HL-60/S4 (cell line): ENCODE measurements at regions not wholly inside any gene's neighbourhood (a gene's known extent, or its start where the extent isn't known, plus 50 kb on each side); places are given as distances from the start of the nearest gene placed in this dataset.

Source experiments
- in situ Hi-C: fragments of 300-500 bp; cut with MboI; formaldehyde crosslinking; loops from 2 replicates; pipeline ENCODE4 v1.14.3; 2022; ENCODE audit warnings: low sequenced_read_pairs

DNA sequence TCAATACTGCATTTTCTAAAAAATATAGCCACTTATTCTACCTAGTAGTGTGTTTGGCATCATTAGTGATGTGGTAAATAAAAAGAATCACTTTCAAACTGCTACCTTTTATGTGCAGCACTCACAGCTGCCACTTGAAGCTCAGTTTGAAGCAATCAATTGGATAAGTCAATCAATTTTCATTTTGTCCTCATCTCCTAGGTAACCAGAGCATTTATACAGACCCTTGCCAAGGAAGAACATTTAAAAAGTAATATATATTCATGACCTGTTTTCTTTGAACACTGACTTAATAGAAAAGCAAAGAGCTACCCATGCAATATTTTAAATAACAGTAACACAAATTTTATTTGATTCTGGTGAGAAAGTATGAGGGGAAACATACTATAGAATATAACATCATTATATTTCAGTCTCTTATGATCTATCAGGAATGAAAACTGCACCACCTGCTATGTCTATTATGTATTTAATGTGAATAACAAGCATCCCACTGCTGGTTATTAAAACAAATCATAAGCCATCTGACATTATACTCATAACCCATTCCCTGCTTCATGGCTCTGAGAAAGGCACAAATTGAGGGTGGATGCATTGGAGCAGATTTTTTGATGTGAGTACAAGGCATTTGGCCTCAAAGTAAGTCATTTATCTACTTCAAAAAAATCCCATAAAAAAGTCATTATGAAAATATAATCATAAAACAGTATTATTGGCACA is 168.4 kb upstream of the C21orf91 start:
- in situ Hi-C loops = no loop called here

GRCh38 chr21:17981060-17981740 is 162.0 kb upstream of the C21orf91 start:
- in situ Hi-C loops = no loop called here

DNA sequence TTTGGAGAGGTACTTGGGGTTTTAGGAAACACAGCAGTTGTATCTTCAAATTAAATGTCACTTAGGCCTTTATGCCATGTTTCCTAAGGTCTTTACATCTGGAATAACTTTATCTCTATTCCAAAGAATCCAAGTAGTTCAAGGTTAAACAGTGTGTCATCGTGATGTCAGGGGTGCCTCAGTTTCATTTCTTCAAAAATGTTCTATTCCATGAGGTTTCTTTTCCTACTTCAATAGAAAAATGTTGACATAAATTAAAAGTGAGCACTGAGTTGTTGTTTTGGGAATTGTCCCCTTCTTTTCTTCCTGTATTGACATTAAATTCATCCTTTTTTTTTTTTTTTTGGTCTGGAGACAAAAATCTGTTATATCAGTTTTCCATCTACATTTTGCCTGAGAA is 160.6 kb upstream of the C21orf91 start:
- in situ Hi-C loops = no loop called here

GRCh38 chr21:17978895-17979294 is 159.7 kb upstream of the C21orf91 start:
- in situ Hi-C loops = no loop called here

GRCh38 chr21:17976691-17977090 is 157.5 kb upstream of the C21orf91 start:
- in situ Hi-C loops = no loop called here

- in situ Hi-C loops = no loop called here
These were observed 157.0 kb upstream of the C21orf91 start for GRCh38 chr21:17976139-17976538.

GRCh38 chr21:17967319-17967718 is 148.2 kb upstream of the C21orf91 start:
- in situ Hi-C loops = no loop called here

- in situ Hi-C loops = no loop called here
These were observed 145.6 kb upstream of the C21orf91 start for GRCh38 chr21:17964716-17965115.

DNA sequence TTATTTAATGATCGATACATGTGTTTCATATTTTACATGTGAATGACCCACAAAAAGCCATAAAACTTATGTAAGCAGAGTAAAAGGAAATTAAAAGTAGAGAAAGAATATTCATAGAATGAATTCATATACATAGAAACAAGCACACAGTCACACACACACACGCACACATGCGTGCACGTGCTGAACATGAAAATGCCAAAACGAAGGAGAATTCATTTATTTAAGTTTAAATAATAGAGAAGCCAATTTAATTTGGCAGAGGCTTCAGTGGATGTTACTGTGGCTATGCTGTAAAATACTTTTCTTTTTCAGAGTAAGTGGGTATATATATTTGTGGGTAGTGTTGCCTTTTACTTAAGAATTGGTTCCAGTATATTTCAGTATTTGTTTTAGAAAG is 145.0 kb upstream of the C21orf91 start:
- in situ Hi-C loops = no loop called here

- in situ Hi-C loops = no loop called here
These were observed 131.4 kb upstream of the C21orf91 start for GRCh38 chr21:17950591-17950990.

DNA sequence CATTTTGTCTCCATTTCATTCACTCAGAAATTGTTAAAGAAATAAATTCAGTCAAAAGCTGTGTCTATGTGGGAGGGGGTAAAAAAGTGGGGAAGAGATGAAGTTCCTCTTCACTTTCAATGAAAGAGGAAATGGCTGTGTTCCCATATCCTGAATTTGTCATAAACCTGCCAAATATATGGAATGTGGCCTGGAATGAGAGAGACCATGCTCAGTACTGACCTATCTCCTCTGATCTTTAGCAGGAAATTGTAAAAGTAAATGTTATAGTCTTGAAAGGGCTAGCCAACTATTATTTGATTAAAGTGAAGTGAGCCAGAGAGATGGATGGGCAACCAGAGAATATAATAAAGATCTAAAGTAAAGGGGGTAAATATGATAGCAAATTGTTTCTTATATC is 130.3 kb upstream of the C21orf91 start:
- in situ Hi-C loops = no loop called here

DNA sequence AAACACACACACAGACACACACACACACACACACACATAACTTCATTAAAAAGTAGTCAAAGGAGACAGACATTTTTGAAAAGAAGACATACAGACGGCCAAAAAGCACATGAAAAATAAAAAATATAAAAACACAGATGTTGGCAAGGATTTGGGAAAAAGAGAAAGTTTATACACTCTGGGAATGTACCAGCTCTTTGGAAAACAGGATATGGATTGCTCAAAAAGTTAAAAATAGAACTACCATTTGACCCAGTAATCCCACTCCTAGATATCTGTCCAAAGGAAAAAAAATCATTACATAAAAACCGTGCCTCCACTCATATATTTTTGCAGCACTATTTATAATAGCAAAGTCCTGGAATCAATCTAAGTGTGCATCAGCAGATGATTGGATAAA is 128.4 kb upstream of the C21orf91 start:
- in situ Hi-C loops = no loop called here

DNA sequence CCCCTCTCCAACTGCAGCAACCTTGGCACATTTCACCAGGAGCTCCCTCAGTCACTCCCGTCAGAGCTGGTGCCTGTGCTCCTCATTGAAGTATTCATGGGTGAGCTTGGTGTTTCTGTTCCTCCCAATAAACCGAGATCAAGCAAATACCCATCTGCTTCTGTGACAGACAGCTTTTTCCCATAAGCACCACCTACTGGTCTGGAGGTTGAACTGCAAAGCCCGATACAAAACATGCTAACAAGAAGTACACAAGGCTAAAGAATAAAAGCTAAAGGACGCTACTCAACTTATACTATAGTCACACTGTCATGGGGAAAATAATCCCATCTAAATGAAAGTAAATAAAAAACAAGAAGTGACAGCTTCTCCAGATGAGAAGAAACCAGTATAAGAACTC is 111.9 kb upstream of the C21orf91 start:
- in situ Hi-C loops = no loop called here

DNA sequence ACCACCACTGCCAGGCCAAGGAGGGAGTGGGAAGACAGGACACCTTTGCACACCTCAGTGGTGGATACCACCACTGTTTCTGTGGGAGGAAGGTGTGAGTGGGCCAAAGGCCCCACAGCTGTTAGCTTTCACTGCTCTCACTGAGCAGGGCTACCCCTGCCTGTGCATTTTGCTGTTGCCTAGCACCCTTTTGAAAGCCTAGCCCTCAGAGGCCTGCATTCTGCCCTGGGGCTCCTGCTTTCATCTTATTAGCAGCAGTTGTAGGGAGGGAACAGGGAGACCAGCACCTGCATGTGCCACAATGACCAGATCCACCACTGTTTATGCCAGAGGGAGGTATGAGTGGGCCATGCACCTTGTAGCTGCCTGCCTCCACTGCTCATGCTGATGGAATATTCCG is 110.9 kb upstream of the C21orf91 start:
- in situ Hi-C loops = no loop called here

DNA sequence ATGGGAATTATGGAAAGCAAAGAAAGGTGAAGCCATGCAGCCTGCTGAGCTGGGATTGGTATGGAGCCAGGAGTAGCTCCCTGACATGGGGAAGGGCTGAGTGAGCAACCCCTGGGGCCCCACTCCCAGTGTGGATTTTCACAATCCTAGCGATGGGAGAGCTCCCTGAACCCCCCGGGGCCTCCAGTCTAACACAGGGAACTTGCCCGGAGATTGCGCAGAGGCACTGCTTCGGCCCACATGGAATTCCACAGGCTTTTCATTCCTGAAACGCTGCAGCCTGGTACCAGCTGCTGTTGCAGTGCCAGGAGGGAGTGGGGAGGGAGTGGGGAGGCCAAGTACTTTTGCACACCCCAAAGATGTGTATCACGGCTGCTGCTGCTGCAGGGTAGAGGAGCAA is 110.4 kb upstream of the C21orf91 start:
- in situ Hi-C loops = no loop called here

GRCh38 chr21:17925899-17926298 is 106.7 kb upstream of the C21orf91 start:
- in situ Hi-C loops = no loop called here

GRCh38 chr21:17925000-17925610 is 105.9 kb upstream of the C21orf91 start:
- in situ Hi-C loops = no loop called here

DNA sequence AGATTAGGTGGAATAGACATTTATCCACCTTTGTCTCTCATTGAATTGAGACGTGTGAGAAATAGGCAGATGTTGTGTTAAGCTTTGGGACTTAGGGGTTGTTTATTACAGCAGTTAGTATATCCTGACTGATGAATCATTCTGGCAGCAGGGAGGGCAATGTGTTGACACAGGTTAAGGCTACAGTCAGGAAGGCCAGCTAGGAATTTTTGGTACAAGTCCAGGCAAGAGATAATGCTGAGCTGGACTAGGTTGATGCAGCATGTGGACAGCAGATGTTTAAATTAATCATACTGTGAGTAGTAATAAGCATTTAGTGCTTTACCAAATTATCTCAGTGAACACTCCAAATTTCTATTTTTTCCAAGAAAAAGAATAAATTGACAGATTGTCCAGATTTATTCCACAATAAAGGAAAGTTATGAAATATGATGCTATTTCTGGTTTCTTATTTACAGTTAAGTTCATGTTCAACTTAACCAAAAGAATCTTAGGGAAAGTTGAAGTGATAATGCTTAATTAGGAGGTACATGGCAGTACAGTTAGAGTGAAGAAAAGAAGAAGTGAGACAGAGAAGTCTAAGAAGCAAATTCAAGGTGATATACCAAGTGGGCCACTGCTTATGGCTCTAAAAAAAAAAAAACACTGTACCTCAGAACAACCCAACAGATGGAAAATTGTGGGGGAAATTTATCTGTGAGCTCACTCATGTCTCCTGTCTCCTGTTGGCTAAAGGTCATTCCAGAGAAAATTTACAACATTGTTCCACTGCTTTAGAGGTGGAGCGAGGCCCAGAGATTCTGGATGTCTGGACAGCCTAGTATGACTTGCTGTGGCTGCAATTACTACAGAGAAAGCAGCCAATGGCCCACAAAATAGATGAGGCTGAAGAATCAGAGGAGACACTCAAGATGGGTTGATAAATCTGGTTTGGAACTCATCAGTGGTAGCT is 102.7 kb upstream of the C21orf91 start:
- in situ Hi-C loops = no loop called here

DNA sequence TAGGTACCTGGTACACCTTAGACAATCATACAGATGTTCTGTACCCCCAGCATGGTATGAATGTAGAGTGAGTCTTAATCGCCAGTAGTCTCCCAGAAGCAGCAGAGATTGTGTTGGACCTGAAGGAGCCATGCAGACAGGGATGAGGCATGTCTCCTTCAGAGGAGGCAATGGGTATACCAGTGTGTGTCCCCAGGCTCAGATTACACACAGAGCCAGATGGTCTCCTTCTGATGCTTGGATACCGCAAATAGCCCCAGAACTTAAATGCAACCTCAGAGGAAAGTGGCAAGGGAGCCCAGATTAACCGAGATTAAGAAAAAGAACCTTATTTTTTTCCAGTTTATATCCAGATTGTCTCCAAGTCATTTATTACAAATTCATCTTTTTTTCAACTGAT is 96.8 kb upstream of the C21orf91 start:
- in situ Hi-C loops = loop anchor here (10.0 kb wide), 1 partner anchor 241 kb away; no protein-coding TSS in a partner anchor

DNA sequence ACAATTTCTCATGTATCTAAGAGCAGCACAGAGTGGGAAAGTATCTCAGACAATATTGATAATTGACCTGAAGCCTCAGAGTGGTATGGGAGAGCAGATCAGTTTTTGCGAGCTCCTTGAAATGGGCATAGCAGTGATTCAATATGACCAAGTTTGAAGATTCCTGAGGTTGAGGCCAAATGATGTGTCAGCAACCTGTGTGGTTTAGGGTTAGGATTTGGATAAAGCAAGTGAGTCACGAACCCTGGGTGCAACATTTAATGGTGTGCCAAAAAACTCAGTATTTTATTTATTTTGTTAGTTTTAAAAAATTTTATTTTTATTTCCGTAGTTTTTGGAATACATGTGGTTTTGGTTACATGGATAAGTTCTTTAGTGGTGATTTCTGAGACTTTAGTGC is 92.5 kb upstream of the C21orf91 start:
- in situ Hi-C loops = loop anchor here (10.0 kb wide), 1 partner anchor 237 kb away; no protein-coding TSS in a partner anchor
